B cell (primary cell): ENCODE measurements at regions not wholly inside any gene's neighbourhood (a gene's known extent, or its start where the extent isn't known, plus 50 kb on each side); places are given as distances from the start of the nearest gene placed in this dataset.

Experiments used
- ATAC-seq: fragments of 200-7000 bp; cut with Tn5 transposase; one replicate; pipeline ENCODE4 v1.10.0; 2021; ENCODE audit warnings: low read depth, mild to moderate bottlenecking, moderate number of reproducible peaks, moderate library complexity
- CTCF ChIA-PET: fragments of 350-600 bp; sonication (Branson Sonifier 250); formaldehyde crosslinking; loops from one replicate; lab custom pipeline; 2021; ENCODE audit warnings: antibody characterized with exemption, inconsistent platforms; lab: Charles Lee
- POLR2A ChIA-PET: fragments of 350-600 bp; sonication (Branson Sonifier 250); formaldehyde crosslinking; loops from one replicate; lab custom pipeline; 2021; ENCODE audit warnings: antibody characterized with exemption; lab: Charles Lee
- DNase-seq: peaks from one replicate; pipeline ENCODE4 v3.0.0; 2013
- H2AFZ ChIP-seq: 2 replicates; pipeline ENCODE4 v1.6.1; 2012; ENCODE audit warnings: mild to moderate bottlenecking, low read depth, low read length; ENCODE audit not compliant: insufficient read depth, poor library complexity, severe bottlenecking
- H3K27ac ChIP-seq, 2 donors: 1 replicate in 1 of 2; 2 replicates in 1 of 2; pipeline ENCODE4 v1.5.1; 2012 to 2013; ENCODE audit warnings: low read length in 2 of 2, mild to moderate bottlenecking in 2 of 2, moderate library complexity in 1 of 2
- H3K27me3 ChIP-seq, 4 experiments: fragments of 200-600 bp in 1 of 4; sonication (generic) in 1 of 4; replicated peaks in 1 of 4; 1 replicate in 2 of 4; 2 replicates in 2 of 4; pipeline versions ENCODE4 v1.6.1 to v1.7.0; 2013 to 2016; ENCODE audit warnings: low read length in 3 of 4, mild to moderate bottlenecking in 2 of 4, mixed read lengths in 1 of 4, moderate library complexity in 1 of 4; ENCODE audit not compliant: insufficient read depth in 4 of 4, control insufficient read depth in 3 of 4; ENCODE audit errors: control extremely low read depth in 1 of 4
- H3K36me3 ChIP-seq, 2 experiments: replicated peaks in 1 of 2; 1 replicate in 1 of 2; 2 replicates in 1 of 2; pipeline versions ENCODE4 v1.6.1 to v1.7.1; 2013; ENCODE audit warnings: low read length in 1 of 2; ENCODE audit not compliant: insufficient read depth in 2 of 2, control insufficient read depth in 1 of 2; ENCODE audit errors: control extremely low read depth in 1 of 2, extremely low read depth in 1 of 2
- H3K4me1 ChIP-seq, 2 donors: fragments of 200-600 bp in 1 of 2; sonication (generic) in 1 of 2; 1 replicate in 1 of 2; 2 replicates in 1 of 2; pipeline versions ENCODE4 v1.5.1 to v1.6.1; 2013 to 2017; ENCODE audit warnings: low read length in 2 of 2; ENCODE audit not compliant: control insufficient read depth in 2 of 2, insufficient read depth in 2 of 2
- H3K4me2 ChIP-seq: replicated peaks from 2 replicates; pipeline ENCODE3; 2012; ENCODE audit warnings: mild to moderate bottlenecking, low read depth, low read length; ENCODE audit not compliant: poor library complexity, severe bottlenecking
- H3K4me3 ChIP-seq, 5 experiments: fragments of 200-600 bp in 1 of 5; sonication (generic) in 1 of 5; 1 replicate in 3 of 5; 2 replicates in 2 of 5; pipeline versions ENCODE4 v1.5.1 to v1.7.0; 2011 to 2016; ENCODE audit warnings: low read length in 4 of 5, mild to moderate bottlenecking in 4 of 5, low read depth in 2 of 5, control low read depth in 1 of 5, moderate library complexity in 1 of 5; ENCODE audit not compliant: insufficient read depth in 1 of 5; ENCODE audit errors: control extremely low read depth in 1 of 5, extremely low read depth in 1 of 5
- H3K79me2 ChIP-seq: fragments of 200-600 bp; sonication (generic); one replicate; pipeline ENCODE4 v1.6.0; 2016; ENCODE audit warnings: low read length; ENCODE audit not compliant: control insufficient read depth, insufficient read depth
- H3K9ac ChIP-seq: fragments of 200-600 bp; sonication (generic); 2 replicates; pipeline ENCODE4 v1.6.1; 2017; ENCODE audit warnings: mild to moderate bottlenecking, low read length, moderate library complexity
- H3K9me3 ChIP-seq, 3 donors: one replicate each; pipeline versions ENCODE4 v1.6.1 to v1.7.1; 2013; ENCODE audit warnings: low read length in 2 of 3; ENCODE audit not compliant: control insufficient read depth in 2 of 3, insufficient read depth in 1 of 3; ENCODE audit errors: control extremely low read depth in 1 of 3
- H4K20me1 ChIP-seq: 2 replicates; pipeline ENCODE4 v1.6.0; 2012; ENCODE audit warnings: mild to moderate bottlenecking, low read length; ENCODE audit not compliant: insufficient read depth, control insufficient read depth, poor library complexity, severe bottlenecking
- H3K27ac Mint-ChIP-seq: one replicate; pipeline ENCODE4 v1.8.0; 2021; ENCODE audit warnings: mixed read lengths
- H3K27me3 Mint-ChIP-seq: one replicate; pipeline ENCODE4 v1.8.0; 2021; ENCODE audit warnings: mixed read lengths
- H3K4me1 Mint-ChIP-seq: one replicate; pipeline ENCODE4 v1.8.0; 2021; ENCODE audit warnings: mixed read lengths
- H3K4me3 Mint-ChIP-seq: one replicate; pipeline ENCODE4 v1.8.0; 2021; ENCODE audit warnings: mixed read lengths
- H3K9me3 Mint-ChIP-seq: one replicate; pipeline ENCODE4 v1.8.0; 2022; ENCODE audit warnings: mixed read lengths; ENCODE audit not compliant: insufficient read depth
- CTCF ChIP-seq: fragments of 200-600 bp; IDR thresholded peaks from one replicate; pipeline ENCODE4 v1.8.0; 2022; ENCODE audit warnings: antibody characterized with exemption, mild to moderate bottlenecking
- EZH2 ChIP-seq: IDR thresholded peaks from 2 replicates; pipeline ENCODE4 v1.6.1; 2012; ENCODE audit warnings: borderline replicate concordance, low read depth, mild to moderate bottlenecking, moderate library complexity, low read length; ENCODE audit not compliant: insufficient read depth, poor library complexity, severe bottlenecking
- WGBS: methylation state at CpG from one replicate; pipeline ENCODE4 v1.1.5; 2013; ENCODE audit warnings: missing lambda C conversion rate; ENCODE audit not compliant: insufficient coverage; 5-methylcytosine and 5-hydroxymethylcytosine counted together
- intact Hi-C: fragments of 100-400 bp; cut with micrococcal nuclease; formaldehyde crosslinking; loops from one replicate; pipeline ENCODE4 v1.10.0; 2022

- 87% methylated on average over 3 of the region's 3 CpGs for WGBS
- no peak overlapping the region for H3K4me3 ChIP-seq
- TF ChIP-seq CTCF, result no peak
- TF ChIP-seq EZH2, result no peak
- peaks cover 0 to 6% (median 0%) of the 10 kb centered on the region in 4 experiments for H3K27me3 ChIP-seq
- H3K79me2 ChIP-seq, result no peaks in the 10 kb centered on the region
- no peaks in the 10 kb centered on the region for H4K20me1 ChIP-seq
- peaks cover 14% of the 10 kb centered on the region for H3K27me3 Mint-ChIP-seq
- POLR2A ChIA-PET, result no interaction called here
- no peak overlapping the region for H3K9ac ChIP-seq
- H3K9me3 ChIP-seq, result no peaks in the 10 kb centered on the region
- peaks cover 6% of the 10 kb centered on the region for H3K9me3 Mint-ChIP-seq
- intact Hi-C loops, result no loop called here
- CTCF ChIA-PET, result no interaction called here
- H3K4me2 ChIP-seq, result no peak overlapping the region
- no peaks in the 10 kb centered on the region for H3K4me1 Mint-ChIP-seq
- no peaks in the 10 kb centered on the region for H3K36me3 ChIP-seq
- DNase-seq (no peak), ATAC-seq (no peak)
- no peak overlapping the region for H3K4me3 Mint-ChIP-seq
- H3K4me1 ChIP-seq, result no peaks in the 10 kb centered on the region
- no peak overlapping the region for H3K27ac Mint-ChIP-seq
- H3K27ac ChIP-seq, result no peak overlapping the region
- H2AFZ ChIP-seq, result no peak overlapping the region
Observed at GRCh38 chr15:91374336-91374735, 274.3 kb downstream of the SV2B start.

GRCh38 chr15:91376038-91376437 lies 276.0 kb downstream of the SV2B start:
- Mint-ChIP-seq H3K9me3 (peaks cover 6% of the 10 kb centered on the region), H3K27ac (no peak overlapping the region), H3K4me1 (no peaks in the 10 kb centered on the region), H3K4me3 (no peak overlapping the region), H3K27me3 (peaks cover 14% of the 10 kb centered on the region)
- Histone ChIP-seq H3K9me3 (no peaks in the 10 kb centered on the region), H3K36me3 (no peaks in the 10 kb centered on the region), H3K4me2 (no peak overlapping the region), H3K4me3 (no peak overlapping the region), H4K20me1 (no peaks in the 10 kb centered on the region), H2AFZ (no peak overlapping the region), H3K4me1 (no peaks in the 10 kb centered on the region), H3K27me3 (peaks cover 0 to 6% (median 0%) of the 10 kb centered on the region in 4 experiments), H3K27ac (no peak overlapping the region), H3K79me2 (no peaks in the 10 kb centered on the region), H3K9ac (no peak overlapping the region)
- TF ChIP-seq EZH2 (no peak), CTCF (no peak)
- 88% methylated on average over 8 of the region's 12 CpGs for WGBS
- ATAC-seq (no peak), DNase-seq (no peak)
- POLR2A ChIA-PET, result no interaction called here
- intact Hi-C loops, result no loop called here
- CTCF ChIA-PET, result no interaction called here
